Peyer's patch (tissue), 4 donors: ENCODE measurements at regions not wholly inside any gene's neighbourhood (a gene's known extent, or its start where the extent isn't known, plus 50 kb on each side); places are given as distances from the start of the nearest gene placed in this dataset.

Experiments
- CTCF ChIP-seq, 6 experiments: fragments of 450-650 bp in 4 of 6; fragments of 200-600 bp in 2 of 6; sonication (generic) in 1 of 6; IDR thresholded peaks; one replicate each; pipeline ENCODE4 v1.5.1; 2017 to 2019; ENCODE audit warnings: antibody characterized with exemption in 6 of 6, mild to moderate bottlenecking in 3 of 6, moderate library complexity in 1 of 6
- POLR2A ChIP-seq, 2 donors: fragments of 450-650 bp; IDR thresholded peaks; one replicate each; pipeline ENCODE4 v1.5.1; 2017; ENCODE audit warnings: antibody characterized with exemption in 2 of 2, mild to moderate bottlenecking in 2 of 2, moderate library complexity in 2 of 2

- TF ChIP-seq CTCF (IDR thresholded peaks at IDR 0.05) (no peak), POLR2A (IDR thresholded peaks at IDR 0.05) (no peak)
Measured at GRCh38 chr12:124679047-124679446, 111.6 kb upstream of the NCOR2 start.
